Activated CD4-positive, CD25-positive, alpha-beta regulatory T cell treated with anti-CD3 and anti-CD28 coated beads, Interleukin-2, amount 50 U/mL, for 72 hours (primary cell): ENCODE measurements at regions not wholly inside any gene's neighbourhood (a gene's known extent, or its start where the extent isn't known, plus 50 kb on each side); places are given as distances from the start of the nearest gene placed in this dataset.
"Not testable (repeated sequence)": the region's sequence is repeated elsewhere in the genome, so short reads cannot be mapped to it uniquely, and the experiment has no call there.

ENCODE experiments used
- DNase-seq: peaks from one replicate; pipeline ENCODE4 v3.0.0; 2021

GRCh38 chr12:68480526-68480925 lies 130.2 kb upstream of the RAP1B start:
- no peak for DNase-seq

GRCh38 chr12:68481181-68481941 lies 129.3 kb upstream of the RAP1B start:
- no peak for DNase-seq

- no peak for DNase-seq
Observed at GRCh38 chr12:68482014-68482413, 128.7 kb upstream of the RAP1B start.

- no peak for DNase-seq
Observed at GRCh38 chr12:68482660-68483059, 128.0 kb upstream of the RAP1B start.

- DNase-seq = no peak
Observed at GRCh38 chr12:68483592-68484383, 126.9 kb upstream of the RAP1B start.

GRCh38 chr12:68484578-68484977 lies 126.1 kb upstream of the RAP1B start:
- DNase-seq = not testable (repeated sequence)

GRCh38 chr12:68486449-68486848 lies 124.2 kb upstream of the RAP1B start:
- DNase-seq = not testable (repeated sequence)

GRCh38 chr12:68487721-68488309 lies 122.9 kb upstream of the RAP1B start:
- DNase-seq = no peak

- no peak for DNase-seq
Observed at GRCh38 chr12:68489273-68489672, 121.4 kb upstream of the RAP1B start.

GRCh38 chr12:68490476-68490875 lies 120.2 kb upstream of the RAP1B start:
- DNase-seq = no peak

GRCh38 chr12:68491204-68491960 lies 119.3 kb upstream of the RAP1B start:
- no peak for DNase-seq

GRCh38 chr12:68495336-68496070 lies 115.2 kb upstream of the RAP1B start:
- no peak for DNase-seq

- no peak for DNase-seq
Observed at GRCh38 chr12:68497107-68497506, 113.6 kb upstream of the RAP1B start.

GRCh38 chr12:68497702-68498101 lies 113.0 kb upstream of the RAP1B start:
- no peak for DNase-seq

- no peak for DNase-seq
Observed at GRCh38 chr12:68498736-68499135, 112.0 kb upstream of the RAP1B start.

- no peak for DNase-seq
Observed at GRCh38 chr12:68499616-68500015, 111.1 kb upstream of the RAP1B start.

- no peak for DNase-seq
Observed at GRCh38 chr12:68501226-68501625, 109.5 kb upstream of the RAP1B start.

- DNase-seq = no peak
Observed at GRCh38 chr12:68505970-68506369, 104.7 kb upstream of the RAP1B start.

- DNase-seq = no peak
Observed at GRCh38 chr12:68506619-68507018, 104.1 kb upstream of the RAP1B start.

- DNase-seq = no peak
Observed at GRCh38 chr12:68507657-68508056, 103.0 kb upstream of the RAP1B start.

GRCh38 chr12:68508576-68508975 lies 102.1 kb upstream of the RAP1B start:
- DNase-seq = no peak

- no peak for DNase-seq
Observed at GRCh38 chr12:68509242-68509641, 101.5 kb upstream of the RAP1B start.
